ENCODE measurements at regions not wholly inside any gene's neighbourhood (a gene's known extent, or its start where the extent isn't known, plus 50 kb on each side); places are given as distances from the start of the nearest gene placed in this dataset.
"Not testable (repeated sequence)": the region's sequence is repeated elsewhere in the genome, so short reads cannot be mapped to it uniquely, and the experiment has no call there.

GRCh38 chr9:89953263-89953662, 348.5 kb downstream of the GADD45G start:
- TF ChIP-seq, protein P1, sequence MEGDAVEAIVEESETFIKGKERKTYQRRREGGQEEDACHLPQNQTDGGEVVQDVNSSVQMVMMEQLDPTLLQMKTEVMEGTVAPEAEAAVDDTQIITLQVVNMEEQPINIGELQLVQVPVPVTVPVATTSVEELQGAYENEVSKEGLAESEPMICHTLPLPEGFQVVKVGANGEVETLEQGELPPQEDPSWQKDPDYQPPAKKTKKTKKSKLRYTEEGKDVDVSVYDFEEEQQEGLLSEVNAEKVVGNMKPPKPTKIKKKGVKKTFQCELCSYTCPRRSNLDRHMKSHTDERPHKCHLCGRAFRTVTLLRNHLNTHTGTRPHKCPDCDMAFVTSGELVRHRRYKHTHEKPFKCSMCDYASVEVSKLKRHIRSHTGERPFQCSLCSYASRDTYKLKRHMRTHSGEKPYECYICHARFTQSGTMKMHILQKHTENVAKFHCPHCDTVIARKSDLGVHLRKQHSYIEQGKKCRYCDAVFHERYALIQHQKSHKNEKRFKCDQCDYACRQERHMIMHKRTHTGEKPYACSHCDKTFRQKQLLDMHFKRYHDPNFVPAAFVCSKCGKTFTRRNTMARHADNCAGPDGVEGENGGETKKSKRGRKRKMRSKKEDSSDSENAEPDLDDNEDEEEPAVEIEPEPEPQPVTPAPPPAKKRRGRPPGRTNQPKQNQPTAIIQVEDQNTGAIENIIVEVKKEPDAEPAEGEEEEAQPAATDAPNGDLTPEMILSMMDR (IDR thresholded peaks at IDR 0.05; ENCODE audit: low read length): not testable (repeated sequence)
- TF ChIP-seq EZH2 (IDR thresholded peaks at IDR 0.05; ENCODE audit: borderline replicate concordance, low read length): not testable (repeated sequence)

Data from OCI-LY1 (cell line).